ENCODE measurements at regions not wholly inside any gene's neighbourhood (a gene's known extent, or its start where the extent isn't known, plus 50 kb on each side); places are given as distances from the start of the nearest gene placed in this dataset.

DNA sequence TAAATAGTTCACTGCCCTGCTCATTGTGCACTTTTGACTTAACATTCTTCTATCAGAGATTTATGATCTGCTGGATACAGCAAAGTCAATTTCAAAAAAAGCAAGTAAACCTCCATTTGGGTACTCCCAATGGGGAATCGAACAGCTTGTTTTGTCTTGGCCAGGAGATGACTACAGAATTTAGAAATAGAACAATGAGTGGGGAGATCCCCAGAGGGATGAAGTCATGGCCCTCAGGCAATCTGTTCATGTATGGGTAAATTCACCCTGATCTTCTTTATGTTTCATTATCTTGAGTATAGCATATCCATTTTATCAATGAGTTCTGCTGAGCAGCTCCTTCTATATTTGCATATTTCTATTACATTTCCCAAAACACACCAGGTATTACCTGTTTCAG lies 1681.9 kb downstream of the HACE1 start:
- no peaks in the 10 kb centered on the region for H3K4me1 ChIP-seq (ENCODE audit: control insufficient read depth in 2 of 2, insufficient read depth in 2 of 2, low read length in 2 of 2)
- H3K27me3 ChIP-seq (ENCODE audit: control insufficient read depth in 2 of 2, insufficient read depth in 1 of 2, low read length in 1 of 2), result no peaks in the 10 kb centered on the region
- no peak overlapping the region for H3K4me3 ChIP-seq (ENCODE audit: low read length in 2 of 2)
- no peaks in the 10 kb centered on the region for H3K36me3 ChIP-seq (ENCODE audit: control insufficient read depth in 2 of 2, insufficient read depth in 2 of 2, low read length in 1 of 2)
- H3K27ac ChIP-seq (ENCODE audit: low read depth in 1 of 2, low read length in 1 of 2), result no peak overlapping the region
- 45% methylated on average over 1 of the region's 1 CpG for WGBS
- no peaks in the 10 kb centered on the region for H3K9me3 ChIP-seq (ENCODE audit: control insufficient read depth in 2 of 2, insufficient read depth in 1 of 2, low read length in 1 of 2)
- no peak for DNase-seq (ENCODE audit: low read depth in 6 of 9, low spot score in 9 of 9)

DNA sequence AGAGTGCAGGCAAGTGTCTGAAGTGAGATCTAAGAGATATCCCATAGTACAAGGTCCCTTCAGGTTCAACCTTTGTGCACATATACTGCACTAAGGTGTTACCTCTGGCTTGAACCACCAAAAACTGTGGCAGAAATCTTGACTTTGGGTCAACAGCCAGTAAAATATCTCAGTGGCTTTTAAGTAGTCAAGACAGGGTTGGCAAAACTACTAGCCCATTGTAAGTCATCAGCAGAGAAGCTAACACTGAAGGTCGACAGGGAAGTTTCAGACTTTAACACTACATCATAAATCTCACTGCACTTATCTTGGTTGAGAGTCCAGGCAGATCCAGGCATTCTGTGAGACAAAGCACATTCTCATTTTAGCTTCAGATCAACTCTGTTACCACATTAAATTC lies 1684.7 kb downstream of the HACE1 start:
- no peaks in the 10 kb centered on the region for H3K27me3 ChIP-seq (ENCODE audit: control insufficient read depth in 2 of 2, insufficient read depth in 1 of 2, low read length in 1 of 2)
- no peak overlapping the region for H3K27ac ChIP-seq (ENCODE audit: low read depth in 1 of 2, low read length in 1 of 2)
- no peak for DNase-seq (ENCODE audit: low read depth in 6 of 9, low spot score in 9 of 9)
- no peaks in the 10 kb centered on the region for H3K36me3 ChIP-seq (ENCODE audit: control insufficient read depth in 2 of 2, insufficient read depth in 2 of 2, low read length in 1 of 2)
- no peaks in the 10 kb centered on the region for H3K4me1 ChIP-seq (ENCODE audit: control insufficient read depth in 2 of 2, insufficient read depth in 2 of 2, low read length in 2 of 2)
- 66% methylated on average over 1 of the region's 1 CpG for WGBS
- no peak overlapping the region for H3K4me3 ChIP-seq (ENCODE audit: low read length in 2 of 2)
- H3K9me3 ChIP-seq (ENCODE audit: control insufficient read depth in 2 of 2, insufficient read depth in 1 of 2, low read length in 1 of 2), result no peaks in the 10 kb centered on the region

- no peaks in the 10 kb centered on the region for H3K27me3 ChIP-seq (ENCODE audit: control insufficient read depth in 2 of 2, insufficient read depth in 1 of 2, low read length in 1 of 2)
- WGBS, result 90% methylated on average over 4 of the region's 4 CpGs
Observed at GRCh38 chr6:103167345-103168071, 1692.2 kb downstream of the HACE1 start.

GRCh38 chr6:103154779-103155572 lies 1704.7 kb downstream of the HACE1 start:
- no peaks in the 10 kb centered on the region for H3K4me1 ChIP-seq (ENCODE audit: control insufficient read depth in 2 of 2, insufficient read depth in 2 of 2, low read length in 2 of 2)
- DNase-seq (ENCODE audit: low read depth in 6 of 9, low spot score in 9 of 9), result no peak
- H3K9me3 ChIP-seq (ENCODE audit: control insufficient read depth in 2 of 2, insufficient read depth in 1 of 2, low read length in 1 of 2), result no peaks in the 10 kb centered on the region
- H3K27ac ChIP-seq (ENCODE audit: low read depth in 1 of 2, low read length in 1 of 2), result no peak overlapping the region
- WGBS, result 63% methylated on average over 4 of the region's 4 CpGs
- no peaks in the 10 kb centered on the region for H3K36me3 ChIP-seq (ENCODE audit: control insufficient read depth in 2 of 2, insufficient read depth in 2 of 2, low read length in 1 of 2)
- H3K27me3 ChIP-seq (ENCODE audit: control insufficient read depth in 2 of 2, insufficient read depth in 1 of 2, low read length in 1 of 2), result no peaks in the 10 kb centered on the region
- no peak overlapping the region for H3K4me3 ChIP-seq (ENCODE audit: low read length in 2 of 2)

More at GRCh38 chr6:103167345-103168071, 1692.2 kb downstream of the HACE1 start:
- Histone ChIP-seq H3K4me1 (ENCODE audit: control insufficient read depth in 2 of 2, insufficient read depth in 2 of 2, low read length in 2 of 2) (no peaks in the 10 kb centered on the region), H3K36me3 (ENCODE audit: control insufficient read depth in 2 of 2, insufficient read depth in 2 of 2, low read length in 1 of 2) (no peaks in the 10 kb centered on the region), H3K4me3 (ENCODE audit: low read length in 2 of 2) (no peak overlapping the region), H3K9me3 (ENCODE audit: control insufficient read depth in 2 of 2, insufficient read depth in 1 of 2, low read length in 1 of 2) (no peaks in the 10 kb centered on the region), H3K27ac (ENCODE audit: low read depth in 1 of 2, low read length in 1 of 2) (no peak overlapping the region)
- no peak for DNase-seq (ENCODE audit: low read depth in 6 of 9, low spot score in 9 of 9)

DNA sequence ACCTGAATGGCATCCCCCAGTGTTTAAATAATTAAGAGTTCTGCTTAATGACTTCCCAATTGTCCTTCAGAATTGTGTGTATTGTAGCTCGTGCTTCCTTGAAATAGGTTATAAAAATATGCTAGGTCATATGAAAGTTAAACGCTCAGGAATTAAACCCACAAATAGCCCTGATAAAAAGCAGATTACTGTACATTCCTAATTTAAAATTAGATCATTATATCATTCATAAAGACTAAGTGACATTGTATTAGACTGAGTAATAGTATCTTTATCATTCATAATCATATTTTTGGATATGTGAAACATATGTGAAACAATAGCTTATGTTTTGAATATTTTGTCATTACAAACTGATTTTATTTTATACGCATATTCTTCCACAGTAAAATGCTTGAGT lies 1706.7 kb downstream of the HACE1 start:
- no peak overlapping the region for H3K4me3 ChIP-seq (ENCODE audit: low read length in 2 of 2)
- H3K27ac ChIP-seq (ENCODE audit: low read depth in 1 of 2, low read length in 1 of 2), result no peak overlapping the region
- 87% methylated on average over 3 of the region's 3 CpGs for WGBS
- H3K36me3 ChIP-seq (ENCODE audit: control insufficient read depth in 2 of 2, insufficient read depth in 2 of 2, low read length in 1 of 2), result no peaks in the 10 kb centered on the region
- H3K4me1 ChIP-seq (ENCODE audit: control insufficient read depth in 2 of 2, insufficient read depth in 2 of 2, low read length in 2 of 2), result no peaks in the 10 kb centered on the region
- no peaks in the 10 kb centered on the region for H3K27me3 ChIP-seq (ENCODE audit: control insufficient read depth in 2 of 2, insufficient read depth in 1 of 2, low read length in 1 of 2)
- no peaks in the 10 kb centered on the region for H3K9me3 ChIP-seq (ENCODE audit: control insufficient read depth in 2 of 2, insufficient read depth in 1 of 2, low read length in 1 of 2)
- no peak for DNase-seq (ENCODE audit: low read depth in 6 of 9, low spot score in 9 of 9)

DNA sequence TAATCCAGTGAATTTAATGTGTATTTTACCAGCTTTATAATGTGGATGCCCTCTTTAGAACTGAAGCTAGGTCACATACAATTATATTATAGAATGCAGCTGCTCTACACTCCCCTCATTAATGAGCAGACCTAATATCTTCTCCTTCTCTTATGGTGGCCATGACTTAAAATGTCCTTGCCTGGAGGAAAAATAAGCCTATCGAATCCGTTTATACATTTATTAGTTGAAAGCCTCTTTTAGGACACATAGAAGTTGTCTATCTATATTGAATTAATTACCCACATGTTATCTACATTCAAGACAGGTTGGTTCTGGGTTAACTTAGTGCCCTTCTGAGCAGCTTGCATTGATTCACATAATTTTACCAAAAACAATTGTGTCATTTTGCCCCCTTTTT lies 1716.8 kb downstream of the HACE1 start:
- no peak for DNase-seq (ENCODE audit: low read depth in 6 of 9, low spot score in 9 of 9)
- 95% methylated on average over 2 of the region's 2 CpGs for WGBS

DNA sequence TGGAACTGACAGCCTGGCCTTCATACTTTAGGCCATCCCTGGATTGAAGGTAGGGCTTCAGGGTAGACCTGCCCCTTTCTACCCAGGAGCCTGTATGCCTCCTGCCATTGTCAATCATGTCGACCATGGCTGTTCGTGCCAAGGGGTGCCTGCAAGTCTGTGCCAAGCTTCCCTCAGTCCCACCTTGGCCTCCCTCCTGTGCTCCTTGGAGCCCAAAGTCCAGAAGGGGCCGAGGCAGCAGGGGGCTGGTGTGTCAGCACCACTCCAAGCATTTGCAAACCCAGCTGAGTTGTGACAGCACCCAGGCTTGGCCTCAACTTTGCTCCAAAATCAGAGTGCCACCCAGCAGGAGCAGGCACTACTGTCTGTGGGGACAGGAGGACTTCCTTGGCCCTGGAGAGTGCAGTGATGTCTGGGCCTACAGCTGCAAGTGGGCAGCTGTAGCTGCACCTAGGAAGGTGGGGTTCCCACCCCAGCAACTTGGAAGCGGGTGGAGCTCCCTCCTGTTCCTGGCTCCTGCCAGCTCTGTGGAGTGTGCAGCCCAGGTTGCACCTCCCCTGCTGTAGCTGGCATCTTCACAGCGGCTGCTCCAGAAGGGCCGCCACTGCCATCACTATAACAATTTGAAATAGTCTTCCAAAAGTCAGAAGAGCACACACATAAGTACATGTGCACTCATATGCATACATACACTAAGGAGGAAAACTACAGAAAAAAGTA lies 1719.3 kb downstream of the HACE1 start:
- H3K4me1 ChIP-seq (ENCODE audit: control insufficient read depth in 2 of 2, insufficient read depth in 2 of 2, low read length in 2 of 2), result no peaks in the 10 kb centered on the region
- no peaks in the 10 kb centered on the region for H3K36me3 ChIP-seq (ENCODE audit: control insufficient read depth in 2 of 2, insufficient read depth in 2 of 2, low read length in 1 of 2)
- no peaks in the 10 kb centered on the region for H3K9me3 ChIP-seq (ENCODE audit: control insufficient read depth in 2 of 2, insufficient read depth in 1 of 2, low read length in 1 of 2)
- H3K4me3 ChIP-seq (ENCODE audit: low read length in 2 of 2), result no peak overlapping the region
- no peak for DNase-seq (ENCODE audit: low read depth in 6 of 9, low spot score in 9 of 9)
- no peak overlapping the region for H3K27ac ChIP-seq (ENCODE audit: low read depth in 1 of 2, low read length in 1 of 2)
- H3K27me3 ChIP-seq (ENCODE audit: control insufficient read depth in 2 of 2, insufficient read depth in 1 of 2, low read length in 1 of 2), result no peaks in the 10 kb centered on the region
- 92% methylated on average over 6 of the region's 6 CpGs for WGBS

More for the DNA sequence above, 1716.8 kb downstream of the HACE1 start:
- Histone ChIP-seq H3K36me3 (ENCODE audit: control insufficient read depth in 2 of 2, insufficient read depth in 2 of 2, low read length in 1 of 2) (no peaks in the 10 kb centered on the region), H3K27ac (ENCODE audit: low read depth in 1 of 2, low read length in 1 of 2) (no peak overlapping the region), H3K27me3 (ENCODE audit: control insufficient read depth in 2 of 2, insufficient read depth in 1 of 2, low read length in 1 of 2) (no peaks in the 10 kb centered on the region), H3K9me3 (ENCODE audit: control insufficient read depth in 2 of 2, insufficient read depth in 1 of 2, low read length in 1 of 2) (no peaks in the 10 kb centered on the region), H3K4me3 (ENCODE audit: low read length in 2 of 2) (no peak overlapping the region), H3K4me1 (ENCODE audit: control insufficient read depth in 2 of 2, insufficient read depth in 2 of 2, low read length in 2 of 2) (no peaks in the 10 kb centered on the region)

DNA sequence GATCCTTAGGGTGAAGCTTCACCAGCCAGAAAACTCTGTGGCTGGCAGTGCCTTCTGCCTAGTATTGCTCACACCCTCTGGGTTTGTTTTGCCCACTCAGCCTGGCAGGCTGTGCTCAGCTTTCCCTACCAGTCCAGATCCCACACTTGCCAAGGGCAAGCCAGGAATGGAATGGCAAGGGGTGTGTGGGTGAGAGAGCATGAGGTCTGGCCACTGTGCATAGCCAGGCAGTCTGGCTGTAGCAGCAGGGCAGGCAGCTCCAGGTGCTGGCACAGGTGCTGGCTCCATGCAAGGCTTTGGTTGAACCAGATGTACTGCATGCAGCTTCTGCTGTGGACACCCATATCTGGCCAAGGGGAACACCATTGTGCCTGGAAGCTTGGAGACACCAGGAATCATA lies 1720.3 kb downstream of the HACE1 start:
- Histone ChIP-seq H3K9me3 (ENCODE audit: control insufficient read depth in 2 of 2, insufficient read depth in 1 of 2, low read length in 1 of 2) (no peaks in the 10 kb centered on the region), H3K4me1 (ENCODE audit: control insufficient read depth in 2 of 2, insufficient read depth in 2 of 2, low read length in 2 of 2) (no peaks in the 10 kb centered on the region), H3K27me3 (ENCODE audit: control insufficient read depth in 2 of 2, insufficient read depth in 1 of 2, low read length in 1 of 2) (no peaks in the 10 kb centered on the region), H3K27ac (ENCODE audit: low read depth in 1 of 2, low read length in 1 of 2) (no peak overlapping the region), H3K36me3 (ENCODE audit: control insufficient read depth in 2 of 2, insufficient read depth in 2 of 2, low read length in 1 of 2) (no peaks in the 10 kb centered on the region), H3K4me3 (ENCODE audit: low read length in 2 of 2) (no peak overlapping the region)
- DNase-seq (ENCODE audit: low read depth in 6 of 9, low spot score in 9 of 9), result no peak

- H3K4me3 ChIP-seq (ENCODE audit: low read length in 2 of 2), result no peak overlapping the region
- DNase-seq (ENCODE audit: low read depth in 6 of 9, low spot score in 9 of 9), result no peak
- no peaks in the 10 kb centered on the region for H3K9me3 ChIP-seq (ENCODE audit: control insufficient read depth in 2 of 2, insufficient read depth in 1 of 2, low read length in 1 of 2)
- no peaks in the 10 kb centered on the region for H3K4me1 ChIP-seq (ENCODE audit: control insufficient read depth in 2 of 2, insufficient read depth in 2 of 2, low read length in 2 of 2)
- 94% methylated on average over 4 of the region's 4 CpGs for WGBS
- H3K27ac ChIP-seq (ENCODE audit: low read depth in 1 of 2, low read length in 1 of 2), result no peak overlapping the region
- H3K36me3 ChIP-seq (ENCODE audit: control insufficient read depth in 2 of 2, insufficient read depth in 2 of 2, low read length in 1 of 2), result no peaks in the 10 kb centered on the region
- no peaks in the 10 kb centered on the region for H3K27me3 ChIP-seq (ENCODE audit: control insufficient read depth in 2 of 2, insufficient read depth in 1 of 2, low read length in 1 of 2)
Observed at GRCh38 chr6:103124471-103124870, 1731.0 kb downstream of the GRIK2 start.
